GM19468 (cell line): ENCODE measurements at regions not wholly inside any gene's neighbourhood (a gene's known extent, or its start where the extent isn't known, plus 50 kb on each side); places are given as distances from the start of the nearest gene placed in this dataset.
"Not testable (repeated sequence)": the region's sequence is repeated elsewhere in the genome, so short reads cannot be mapped to it uniquely, and the experiment has no call there.

Experiments used
- ATAC-seq: cut with Tn5 transposase; IDR thresholded peaks from one replicate; pipeline ENCODE4 v1.9.1; 2021; ENCODE audit warnings: mild to moderate bottlenecking, moderate library complexity, moderate number of reproducible peaks; ENCODE audit not compliant: unreplicated experiment; ENCODE audit errors: extremely low read depth

- ATAC-seq = no peak
Observed at GRCh38 chr7:125336326-125336725, 406.7 kb upstream of the POT1 start.

DNA sequence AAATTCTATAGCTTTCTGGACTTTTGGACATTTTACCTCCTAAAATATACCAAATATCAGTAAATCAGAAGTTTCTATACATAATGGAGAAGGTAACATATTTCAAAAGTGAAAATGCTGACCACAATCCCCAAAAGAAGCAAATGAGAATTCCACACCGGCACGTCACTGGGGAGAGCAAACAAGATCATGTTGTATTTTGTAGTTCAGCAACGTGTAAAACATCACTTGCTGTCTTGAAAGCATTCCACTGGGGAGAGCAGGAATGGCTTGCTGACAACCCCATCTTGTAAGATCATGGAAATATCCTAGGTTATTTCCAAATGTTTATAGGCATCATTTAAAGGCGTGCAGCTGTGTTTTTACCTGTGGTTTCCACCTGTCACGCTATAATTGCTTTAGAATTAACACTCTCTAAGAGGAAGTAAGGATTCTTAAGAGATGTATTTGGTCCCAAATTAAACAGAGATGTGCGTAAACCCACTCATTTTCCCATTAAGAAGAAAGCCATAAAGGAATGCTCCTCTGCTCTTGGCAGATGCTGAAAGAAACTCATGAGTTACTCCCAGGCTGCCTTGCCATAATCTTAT is 397.1 kb upstream of the POT1 start:
- no peak for ATAC-seq

DNA sequence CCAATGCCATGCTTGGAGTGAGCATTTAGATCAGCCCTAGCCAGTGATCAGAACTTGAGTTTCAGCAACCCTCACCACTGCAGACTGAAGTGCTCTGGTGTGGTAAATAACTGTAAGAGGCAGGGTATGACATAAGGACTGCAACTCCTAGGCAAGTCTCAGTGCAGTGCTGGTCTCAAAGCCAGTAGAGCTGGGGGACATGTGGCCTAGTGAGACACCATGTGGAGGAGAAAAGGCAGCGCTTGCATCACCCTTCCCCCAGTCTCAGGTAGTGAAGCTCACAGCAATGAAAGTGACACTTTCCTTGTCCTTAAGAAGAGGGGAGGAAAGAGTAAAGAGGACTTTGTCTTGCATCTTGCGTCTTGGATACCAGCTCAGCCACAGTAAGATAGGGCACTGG is 386.8 kb upstream of the POT1 start:
- ATAC-seq = no peak

DNA sequence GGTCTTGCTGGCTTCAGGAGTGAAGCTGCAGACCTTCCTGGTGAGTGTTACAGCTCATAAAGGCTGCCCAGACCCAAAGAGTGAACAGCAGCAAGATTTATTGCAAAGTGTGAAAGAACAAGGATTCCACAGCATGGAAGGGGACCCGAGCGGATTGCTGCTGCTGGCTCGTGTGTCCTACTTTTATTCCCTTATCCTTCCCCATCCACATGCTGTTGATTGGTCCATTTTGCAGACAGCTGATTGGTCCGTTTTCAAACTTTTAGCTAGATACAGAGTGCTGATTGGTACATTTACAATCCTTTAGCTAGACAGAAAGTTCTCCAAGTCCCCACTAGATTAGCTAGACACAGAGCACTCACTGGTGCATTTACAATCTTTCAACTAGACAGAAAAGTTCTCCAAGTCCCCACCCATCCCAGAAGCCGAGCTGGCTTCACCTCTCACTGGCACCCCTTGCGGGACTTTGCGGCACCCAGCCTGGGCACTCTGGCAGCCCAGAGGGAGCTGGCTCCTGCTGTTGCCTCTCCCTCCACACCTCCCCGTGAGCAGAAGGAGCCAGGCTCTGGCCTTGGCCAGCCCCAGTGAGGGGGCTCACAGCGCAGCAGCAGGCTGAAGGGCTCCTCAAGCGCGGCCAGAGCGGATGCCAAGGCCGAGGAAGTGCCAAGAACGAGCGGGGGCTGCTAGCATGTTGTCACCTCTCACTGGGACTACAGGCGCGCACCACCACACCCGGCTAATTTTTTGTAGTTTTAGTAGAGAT is 369.6 kb upstream of the POT1 start:
- ATAC-seq = no peak

- ATAC-seq = no peak
Observed at GRCh38 chr7:125279961-125280360, 350.3 kb upstream of the POT1 start.

- ATAC-seq = no peak
Observed at GRCh38 chr7:125278318-125278717, 348.7 kb upstream of the POT1 start.

DNA sequence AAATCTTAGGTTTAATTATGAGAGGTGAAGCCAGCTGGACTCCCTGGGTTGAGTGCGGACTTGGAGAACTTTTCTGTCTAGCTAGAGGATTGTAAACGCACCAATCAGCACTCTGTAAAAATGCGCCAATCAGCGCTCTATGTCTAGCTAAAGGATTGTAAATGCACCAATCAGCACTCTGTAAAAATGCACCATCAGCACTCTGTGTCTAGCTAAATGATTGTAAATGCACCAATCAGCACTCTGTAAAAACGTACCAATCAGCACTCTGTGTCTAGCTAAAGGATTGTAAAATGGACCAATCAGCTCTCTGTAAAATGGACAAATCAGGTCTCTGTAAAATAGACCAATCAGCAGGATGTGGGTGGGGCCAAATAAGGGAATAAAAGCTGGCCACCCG is 345.1 kb upstream of the POT1 start:
- ATAC-seq = not testable (repeated sequence)

GRCh38 chr7:125264174-125264856 is 334.7 kb upstream of the POT1 start:
- ATAC-seq = not testable (repeated sequence)

- not testable (repeated sequence) for ATAC-seq
Observed at GRCh38 chr7:125258876-125259417, 329.3 kb upstream of the POT1 start.

DNA sequence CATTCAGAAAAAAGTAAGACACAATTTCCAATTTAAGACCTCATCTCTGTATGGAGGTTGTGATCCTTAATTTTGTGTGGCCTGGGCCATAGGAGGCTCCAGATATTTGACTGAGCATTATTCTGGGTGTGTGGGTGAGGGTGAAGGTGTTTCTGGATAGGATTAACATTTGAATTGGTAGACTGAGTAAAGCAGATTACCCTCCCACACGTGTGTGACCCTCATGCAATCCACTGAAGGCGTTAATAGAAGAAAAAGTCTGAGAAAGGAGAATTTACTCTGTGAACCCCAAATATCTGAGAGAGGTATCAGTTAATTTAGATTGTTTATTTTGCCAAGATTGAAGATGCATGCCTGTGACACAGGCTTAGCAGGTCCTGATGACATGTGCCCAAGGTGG is 328.0 kb upstream of the POT1 start:
- ATAC-seq = no peak

- ATAC-seq = no peak
Observed at GRCh38 chr7:125256446-125256845, 326.8 kb upstream of the POT1 start.

DNA sequence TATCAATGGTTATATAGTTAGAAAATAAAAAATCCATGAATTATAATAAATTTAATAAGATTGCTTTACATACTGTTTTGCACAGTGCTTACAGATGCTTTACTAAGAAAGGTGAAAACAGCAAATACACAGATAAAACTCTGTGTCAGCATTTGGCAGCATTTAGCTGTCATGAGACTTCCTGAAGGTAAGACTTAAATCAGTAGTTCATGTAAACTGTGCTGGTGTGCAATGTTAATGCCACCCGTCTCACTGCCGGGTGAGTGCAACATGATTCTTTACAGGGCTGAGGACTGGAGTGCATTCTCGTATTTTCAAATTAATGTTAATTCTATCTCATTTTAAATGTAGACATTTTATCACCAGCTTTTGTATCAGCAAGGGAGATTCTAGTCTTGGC is 326.2 kb upstream of the POT1 start:
- ATAC-seq = no peak

- no peak for ATAC-seq
Observed at GRCh38 chr7:125254566-125254965, 324.9 kb upstream of the POT1 start.

DNA sequence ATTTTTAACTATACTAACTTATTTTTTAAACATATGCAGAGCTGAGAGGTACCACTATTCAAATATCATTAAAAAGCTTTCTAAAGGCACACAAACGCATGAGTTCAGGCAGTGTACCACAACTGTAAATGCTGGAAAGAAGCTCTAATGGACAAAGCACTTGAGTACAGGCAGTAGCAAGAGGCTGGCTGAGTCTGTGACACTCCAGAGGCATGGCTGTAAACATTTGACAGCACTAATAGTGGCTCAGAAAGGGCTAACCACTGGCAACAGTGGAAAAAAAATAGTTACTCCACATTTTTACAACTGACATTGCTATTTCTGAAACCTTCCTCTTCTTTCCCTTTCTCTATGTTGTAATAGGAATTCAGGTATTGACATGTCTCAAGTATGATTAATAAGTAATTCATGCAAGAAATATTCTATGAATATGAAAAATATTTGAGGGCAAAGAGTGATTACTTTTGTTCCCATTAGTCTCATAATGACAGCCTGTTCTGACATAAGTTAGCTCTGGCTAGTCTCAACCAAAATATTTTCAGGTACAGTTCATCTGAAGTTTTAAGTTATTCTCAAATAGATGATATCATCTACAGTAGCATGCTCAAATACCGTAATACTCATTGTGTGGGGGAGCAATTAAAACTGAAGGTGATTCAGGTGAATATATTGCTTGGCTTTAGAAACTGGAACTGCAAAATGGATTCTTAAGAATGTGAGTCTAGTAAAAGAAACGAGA is 324.0 kb upstream of the POT1 start:
- no peak for ATAC-seq

DNA sequence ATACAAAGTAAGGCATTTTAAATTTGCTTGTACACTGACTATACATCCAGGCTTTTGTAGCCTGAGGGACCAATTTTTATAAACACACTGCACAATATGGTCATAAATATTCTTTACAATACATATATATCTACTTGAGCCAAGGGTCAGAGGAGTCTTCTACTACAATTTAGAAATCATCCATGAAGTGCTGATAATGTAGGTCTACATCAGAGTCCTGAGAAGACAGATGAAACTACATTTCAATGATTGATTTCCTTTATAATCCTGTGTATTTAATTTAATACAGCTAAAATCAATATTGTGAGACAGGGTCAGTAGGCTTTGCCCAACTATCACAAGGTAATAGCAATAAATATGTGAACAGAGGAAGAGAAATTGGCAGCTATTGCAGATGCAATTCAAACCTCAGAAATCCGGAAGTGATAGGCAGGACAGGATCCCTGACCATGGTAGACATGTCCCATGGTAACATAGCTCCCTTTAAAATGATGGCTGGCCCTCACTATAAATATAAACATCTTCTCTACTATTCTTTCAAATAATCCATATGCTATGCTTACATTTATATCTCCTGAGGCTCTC is 318.0 kb upstream of the POT1 start:
- ATAC-seq = no peak

- no peak for ATAC-seq
Observed at GRCh38 chr7:125246706-125247105, 317.1 kb upstream of the POT1 start.

- no peak for ATAC-seq
Observed at GRCh38 chr7:125241548-125241947, 311.9 kb upstream of the POT1 start.

- no peak for ATAC-seq
Observed at GRCh38 chr7:125222596-125222995, 293.0 kb upstream of the POT1 start.

- no peak for ATAC-seq
Observed at GRCh38 chr7:125218076-125218475, 288.5 kb upstream of the POT1 start.

DNA sequence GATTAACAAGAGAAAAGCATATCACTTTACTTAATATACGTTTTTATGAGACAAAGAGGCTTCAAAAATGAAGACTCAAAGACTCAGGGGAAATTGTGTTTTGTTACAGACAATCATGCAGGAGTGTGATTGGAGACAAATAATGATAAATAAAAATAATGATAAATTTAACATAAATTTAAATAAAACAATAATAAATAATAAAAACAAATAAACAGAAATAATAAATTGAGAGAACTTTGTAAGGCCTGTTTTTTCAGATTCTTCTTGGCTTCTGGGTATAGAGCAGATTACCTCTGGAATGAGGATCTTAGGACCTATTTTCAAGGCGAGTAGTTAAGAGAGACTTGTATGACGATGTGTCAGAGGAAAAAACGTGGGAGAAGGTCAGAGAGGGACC is 271.4 kb upstream of the POT1 start:
- ATAC-seq = no peak
